ENCODE measurements at regions not wholly inside any gene's neighbourhood (a gene's known extent, or its start where the extent isn't known, plus 50 kb on each side); places are given as distances from the start of the nearest gene placed in this dataset.

GRCh38 chr10:25707572-25707971 is 226.5 kb upstream of the MYO3A start:
- no peak for TF ChIP-seq CTCF (IDR thresholded peaks at IDR 0.05; ENCODE audit: insufficient read depth, low read depth, low read length, missing control alignments)
- no peak overlapping the region for H3K4me3 ChIP-seq (ENCODE audit: low read length)
- DNase-seq (ENCODE audit: low read depth), result no peak

GRCh38 chr10:25707976-25708671 is 225.9 kb upstream of the MYO3A start:
- no peak for DNase-seq (ENCODE audit: low read depth)
- H3K4me3 ChIP-seq (ENCODE audit: low read length), result no peak overlapping the region
- TF ChIP-seq CTCF (IDR thresholded peaks at IDR 0.05; ENCODE audit: insufficient read depth, low read depth, low read length, missing control alignments), result no peak

GRCh38 chr10:25713894-25714240 is 220.2 kb upstream of the MYO3A start:
- no peak for TF ChIP-seq CTCF (IDR thresholded peaks at IDR 0.05; ENCODE audit: insufficient read depth, low read depth, low read length, missing control alignments)
- no peak for DNase-seq (ENCODE audit: low read depth)
- H3K4me3 ChIP-seq (ENCODE audit: low read length), result no peak overlapping the region

GRCh38 chr10:25724241-25724640 is 209.8 kb upstream of the MYO3A start:
- DNase-seq (ENCODE audit: low read depth), result no peak
- no peak overlapping the region for H3K4me3 ChIP-seq (ENCODE audit: low read length)
- no peak for TF ChIP-seq CTCF (IDR thresholded peaks at IDR 0.05; ENCODE audit: insufficient read depth, low read depth, low read length, missing control alignments)

- H3K4me3 ChIP-seq (ENCODE audit: low read length), result no peak overlapping the region
- peak; percentile 72 for TF ChIP-seq CTCF (IDR thresholded peaks at IDR 0.05; ENCODE audit: insufficient read depth, low read depth, low read length, missing control alignments)
- DNase-seq (ENCODE audit: low read depth), result peak; percentile 62
These were observed 207.9 kb upstream of the MYO3A start for GRCh38 chr10:25725917-25726716.

- no peak overlapping the region for H3K4me3 ChIP-seq (ENCODE audit: low read length)
- no peak for DNase-seq (ENCODE audit: low read depth)
- TF ChIP-seq CTCF (IDR thresholded peaks at IDR 0.05; ENCODE audit: insufficient read depth, low read depth, low read length, missing control alignments), result no peak
These were observed 195.3 kb upstream of the MYO3A start for GRCh38 chr10:25738776-25739175.

All from epithelial cell of esophagus (primary cell).